ENCODE measurements at regions not wholly inside any gene's neighbourhood (a gene's known extent, or its start where the extent isn't known, plus 50 kb on each side); places are given as distances from the start of the nearest gene placed in this dataset.
"Not testable (repeated sequence)": the region's sequence is repeated elsewhere in the genome, so short reads cannot be mapped to it uniquely, and the experiment has no call there.

DNA sequence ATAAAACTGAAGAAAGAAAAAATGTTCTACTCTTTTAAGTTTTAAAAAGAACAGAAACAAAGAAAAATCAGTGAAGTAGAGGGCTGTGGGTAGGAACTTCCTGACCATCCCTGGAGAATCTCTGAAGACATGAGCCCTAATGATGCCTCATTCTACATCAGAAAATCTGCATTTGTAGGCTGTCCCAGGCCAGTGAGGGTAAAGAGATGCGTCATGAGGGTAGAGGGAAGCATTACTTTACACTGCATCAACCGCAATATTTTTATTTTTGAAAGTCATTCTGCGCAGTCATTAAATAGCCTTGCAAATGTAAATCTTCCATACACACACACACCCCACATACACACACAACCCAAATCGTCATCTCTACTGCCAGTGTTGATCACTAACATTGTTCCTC lies 82.1 kb upstream of the CABCOCO1 start:
- H3K9me1 ChIP-seq (ENCODE audit: control insufficient read depth, extremely low read depth, insufficient read depth, low read length) = no peaks in the 10 kb centered on the region
- H3K79me2 ChIP-seq (ENCODE audit: control insufficient read depth, insufficient read depth, low read length) = no peaks in the 10 kb centered on the region
- dilution Hi-C loops (cut with MboI; ENCODE audit: extremely low pct_ligation_motif_present, low sequenced_read_pairs) = no loop called here
- no peak for TF ChIP-seq EZH2 (IDR thresholded peaks at IDR 0.05; ENCODE audit: low read length)
- TF ChIP-seq, protein P1, sequence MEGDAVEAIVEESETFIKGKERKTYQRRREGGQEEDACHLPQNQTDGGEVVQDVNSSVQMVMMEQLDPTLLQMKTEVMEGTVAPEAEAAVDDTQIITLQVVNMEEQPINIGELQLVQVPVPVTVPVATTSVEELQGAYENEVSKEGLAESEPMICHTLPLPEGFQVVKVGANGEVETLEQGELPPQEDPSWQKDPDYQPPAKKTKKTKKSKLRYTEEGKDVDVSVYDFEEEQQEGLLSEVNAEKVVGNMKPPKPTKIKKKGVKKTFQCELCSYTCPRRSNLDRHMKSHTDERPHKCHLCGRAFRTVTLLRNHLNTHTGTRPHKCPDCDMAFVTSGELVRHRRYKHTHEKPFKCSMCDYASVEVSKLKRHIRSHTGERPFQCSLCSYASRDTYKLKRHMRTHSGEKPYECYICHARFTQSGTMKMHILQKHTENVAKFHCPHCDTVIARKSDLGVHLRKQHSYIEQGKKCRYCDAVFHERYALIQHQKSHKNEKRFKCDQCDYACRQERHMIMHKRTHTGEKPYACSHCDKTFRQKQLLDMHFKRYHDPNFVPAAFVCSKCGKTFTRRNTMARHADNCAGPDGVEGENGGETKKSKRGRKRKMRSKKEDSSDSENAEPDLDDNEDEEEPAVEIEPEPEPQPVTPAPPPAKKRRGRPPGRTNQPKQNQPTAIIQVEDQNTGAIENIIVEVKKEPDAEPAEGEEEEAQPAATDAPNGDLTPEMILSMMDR (optimal IDR thresholded peaks at IDR 0.05 in 1 of 3, IDR thresholded peaks at IDR 0.05 in 1 of 3, conservative IDR thresholded peaks at IDR 0.05 in 1 of 3; ENCODE audit: extremely low read depth in 1 of 3, insufficient read depth in 2 of 3, low read length in 3 of 3) = no peak
- no peak overlapping the region for H3K9ac ChIP-seq (ENCODE audit: control insufficient read depth, extremely low read depth, insufficient read depth, low read length)
- H3K27me3 ChIP-seq (ENCODE audit: control insufficient read depth, extremely low read depth, insufficient read depth, low read length) = no peaks in the 10 kb centered on the region
- H3K9me3 ChIP-seq (ENCODE audit: control insufficient read depth, low read depth, low read length) = no peaks in the 10 kb centered on the region
- H3K4me3 ChIP-seq (ENCODE audit: control insufficient read depth in 2 of 3, extremely low read depth in 1 of 3, insufficient read depth in 2 of 3, low read depth in 1 of 3, low read length in 3 of 3) = no peak overlapping the region
- no peak overlapping the region for H3K27ac ChIP-seq (ENCODE audit: control insufficient read depth, insufficient read depth, low read length)
- H2AFZ ChIP-seq (ENCODE audit: control insufficient read depth, low read length) = no peak overlapping the region
- DNase-seq (ENCODE audit: low read depth, low spot score) = no peak
- no peaks in the 10 kb centered on the region for H3K4me1 ChIP-seq (ENCODE audit: control insufficient read depth, extremely low read depth, insufficient read depth, low read length)
- H3K36me3 ChIP-seq (ENCODE audit: control insufficient read depth in 2 of 2, extremely low read depth in 1 of 2, insufficient read depth in 2 of 2, low read length in 2 of 2) = no peaks in the 10 kb centered on the region
- FAIRE-seq = no peak
- H4K20me1 ChIP-seq (ENCODE audit: control insufficient read depth, extremely low read depth, insufficient read depth, low read length) = no peaks in the 10 kb centered on the region
- H3K4me2 ChIP-seq (ENCODE audit: control insufficient read depth, extremely low read depth, insufficient read depth, low read depth, low read length) = no peak overlapping the region

DNA sequence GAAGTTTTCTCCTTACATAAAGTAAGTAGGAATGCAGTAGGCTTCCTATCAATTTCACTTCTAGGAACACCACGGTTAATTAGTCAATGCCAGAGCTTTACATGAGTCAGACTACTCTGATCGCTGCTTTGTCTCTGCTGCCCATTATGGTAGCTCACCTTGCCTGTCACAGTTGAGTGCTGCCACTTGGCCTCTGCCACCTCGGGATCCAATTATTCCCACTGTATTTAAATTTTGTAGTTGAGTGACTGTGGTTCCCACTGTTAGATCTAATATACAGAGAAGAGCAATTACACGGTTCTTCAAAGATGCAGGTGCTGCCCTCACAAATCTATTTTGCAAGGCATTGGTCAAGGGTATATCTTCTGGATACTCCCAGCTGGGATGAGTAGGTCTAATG lies 92.5 kb upstream of the CABCOCO1 start:
- H2AFZ ChIP-seq (ENCODE audit: control insufficient read depth, low read length); H3K4me1 ChIP-seq (ENCODE audit: control insufficient read depth, extremely low read depth, insufficient read depth, low read length); H3K36me3 ChIP-seq (ENCODE audit: control insufficient read depth in 2 of 2, extremely low read depth in 1 of 2, insufficient read depth in 2 of 2, low read length in 2 of 2); FAIRE-seq; H4K20me1 ChIP-seq (ENCODE audit: control insufficient read depth, extremely low read depth, insufficient read depth, low read length); H3K9me3 ChIP-seq (ENCODE audit: control insufficient read depth, low read depth, low read length); dilution Hi-C loops (cut with MboI; ENCODE audit: extremely low pct_ligation_motif_present, low sequenced_read_pairs); H3K27me3 ChIP-seq (ENCODE audit: control insufficient read depth, extremely low read depth, insufficient read depth, low read length); H3K9ac ChIP-seq (ENCODE audit: control insufficient read depth, extremely low read depth, insufficient read depth, low read length); H3K27ac ChIP-seq (ENCODE audit: control insufficient read depth, insufficient read depth, low read length); H3K4me2 ChIP-seq (ENCODE audit: control insufficient read depth, extremely low read depth, insufficient read depth, low read depth, low read length); H3K79me2 ChIP-seq (ENCODE audit: control insufficient read depth, insufficient read depth, low read length); H3K4me3 ChIP-seq (ENCODE audit: control insufficient read depth in 2 of 3, extremely low read depth in 1 of 3, insufficient read depth in 2 of 3, low read depth in 1 of 3, low read length in 3 of 3); H3K9me1 ChIP-seq (ENCODE audit: control insufficient read depth, extremely low read depth, insufficient read depth, low read length); DNase-seq (ENCODE audit: low read depth, low spot score): not testable (repeated sequence)

DNA sequence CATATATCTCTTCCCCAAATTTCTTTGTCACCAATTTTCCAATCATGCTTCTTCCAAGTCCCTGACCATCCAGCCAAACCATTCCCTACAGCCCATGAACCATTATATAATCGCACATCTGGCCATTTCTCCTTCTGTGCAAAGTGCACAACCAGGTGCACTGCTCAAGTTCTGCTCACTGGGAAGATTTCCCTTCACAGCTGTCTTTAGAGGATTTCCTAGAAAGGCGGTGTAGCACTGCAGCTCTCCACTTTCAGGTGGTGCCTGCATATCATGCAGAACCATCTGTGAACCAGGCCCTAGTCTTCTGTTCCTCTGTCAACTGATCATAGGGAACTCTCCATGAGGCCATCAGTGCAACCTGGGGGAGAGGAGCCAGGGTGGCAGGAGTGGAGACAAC lies 95.0 kb upstream of the CABCOCO1 start:
- FAIRE-seq = no peak
- dilution Hi-C loops (cut with MboI; ENCODE audit: extremely low pct_ligation_motif_present, low sequenced_read_pairs) = no loop called here

More for the DNA sequence above, 95.0 kb upstream of the CABCOCO1 start:
- Histone ChIP-seq H3K9me1 (ENCODE audit: control insufficient read depth, extremely low read depth, insufficient read depth, low read length) (no peaks in the 10 kb centered on the region), H3K79me2 (ENCODE audit: control insufficient read depth, insufficient read depth, low read length) (no peaks in the 10 kb centered on the region), H3K36me3 (ENCODE audit: control insufficient read depth in 2 of 2, extremely low read depth in 1 of 2, insufficient read depth in 2 of 2, low read length in 2 of 2) (no peaks in the 10 kb centered on the region), H3K27me3 (ENCODE audit: control insufficient read depth, extremely low read depth, insufficient read depth, low read length) (no peaks in the 10 kb centered on the region), H2AFZ (ENCODE audit: control insufficient read depth, low read length) (no peak overlapping the region), H3K4me2 (ENCODE audit: control insufficient read depth, extremely low read depth, insufficient read depth, low read depth, low read length) (no peak overlapping the region), H3K4me3 (ENCODE audit: control insufficient read depth in 2 of 3, extremely low read depth in 1 of 3, insufficient read depth in 2 of 3, low read depth in 1 of 3, low read length in 3 of 3) (no peak overlapping the region), H3K9ac (ENCODE audit: control insufficient read depth, extremely low read depth, insufficient read depth, low read length) (no peak overlapping the region), H4K20me1 (ENCODE audit: control insufficient read depth, extremely low read depth, insufficient read depth, low read length) (no peaks in the 10 kb centered on the region), H3K27ac (ENCODE audit: control insufficient read depth, insufficient read depth, low read length) (no peak overlapping the region), H3K4me1 (ENCODE audit: control insufficient read depth, extremely low read depth, insufficient read depth, low read length) (peaks cover 10% of the 10 kb centered on the region), H3K9me3 (ENCODE audit: control insufficient read depth, low read depth, low read length) (no peaks in the 10 kb centered on the region)
- TF ChIP-seq EZH2 (IDR thresholded peaks at IDR 0.05; ENCODE audit: low read length) = no peak
- TF ChIP-seq, protein P1 (optimal IDR thresholded peaks at IDR 0.05 in 1 of 3, IDR thresholded peaks at IDR 0.05 in 1 of 3, conservative IDR thresholded peaks at IDR 0.05 in 1 of 3; ENCODE audit: extremely low read depth in 1 of 3, insufficient read depth in 2 of 3, low read length in 3 of 3) = no peak
- no peak for DNase-seq (ENCODE audit: low read depth, low spot score)
